ENCODE measurements at regions not wholly inside any gene's neighbourhood (a gene's known extent, or its start where the extent isn't known, plus 50 kb on each side); places are given as distances from the start of the nearest gene placed in this dataset.

DNA sequence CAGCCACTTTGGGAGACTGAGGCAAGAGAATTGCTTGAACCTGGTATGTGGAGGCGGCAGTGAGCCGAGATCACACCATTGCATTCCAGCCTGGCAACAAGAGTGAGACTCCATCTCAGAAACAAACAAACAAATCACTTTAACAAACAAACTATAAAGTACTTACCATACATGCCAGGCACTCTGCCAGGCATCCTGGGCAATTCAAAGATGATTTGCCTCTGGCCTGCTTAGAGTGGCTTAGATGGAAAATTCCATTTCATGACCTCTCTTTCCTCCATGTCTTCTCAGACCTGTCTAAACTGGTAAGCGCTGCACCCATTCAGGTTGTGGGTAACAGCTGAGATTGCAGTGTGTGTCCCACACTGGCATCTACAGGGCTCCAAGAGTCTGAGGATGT, 273.2 kb downstream of the BCL2 start:
- TF ChIP-seq GLIS3 (CRISPR knock-in tag; IDR thresholded peaks at IDR 0.05): no peak
- TF ChIP-seq ISL1 (CRISPR knock-in tag; IDR thresholded peaks at IDR 0.05): no peak
- no peak for TF ChIP-seq ESRRG (CRISPR knock-in tag; IDR thresholded peaks at IDR 0.05)
- TF ChIP-seq OSR1 (CRISPR knock-in tag; IDR thresholded peaks at IDR 0.05): no peak
- ATAC-seq: no peak

DNA sequence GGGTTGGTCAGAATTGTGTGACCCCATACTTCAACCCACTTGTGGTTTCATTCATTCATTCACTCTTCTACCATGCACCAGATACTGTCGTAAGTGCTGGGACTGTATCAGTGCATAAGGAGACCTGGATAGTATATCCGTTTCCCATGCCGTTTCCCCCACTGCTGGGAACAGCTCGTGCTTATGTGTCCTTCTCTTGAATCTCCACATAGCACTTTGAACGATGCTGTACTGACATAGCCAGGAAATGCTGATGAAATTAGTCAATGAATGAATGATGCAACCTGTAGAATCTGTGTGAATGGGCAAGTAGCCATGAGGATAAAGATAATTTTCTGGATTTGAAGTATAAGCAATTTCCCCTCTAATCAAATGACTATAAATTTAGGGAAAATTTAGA, 276.1 kb downstream of the BCL2 start:
- TF ChIP-seq ZNF70 (CRISPR knock-in tag; IDR thresholded peaks at IDR 0.05) (no peak), ZNF8 (CRISPR knock-in tag; IDR thresholded peaks at IDR 0.05) (no peak), ZFP30 (CRISPR knock-in tag; IDR thresholded peaks at IDR 0.05) (no peak), OSR1 (CRISPR knock-in tag; IDR thresholded peaks at IDR 0.05) (no peak), TOX (CRISPR knock-in tag; IDR thresholded peaks at IDR 0.05; ENCODE audit: borderline replicate concordance) (no peak), ESRRG (CRISPR knock-in tag; IDR thresholded peaks at IDR 0.05) (no peak), SNAI2 (CRISPR knock-in tag; IDR thresholded peaks at IDR 0.05) (no peak), RARB (CRISPR knock-in tag; IDR thresholded peaks at IDR 0.05) (no peak), ZNF565 (CRISPR knock-in tag; conservative IDR thresholded peaks at IDR 0.05; ENCODE audit: low read depth) (no peak), ZFP3 (CRISPR knock-in tag; IDR thresholded peaks at IDR 0.05) (no peak), ISL1 (CRISPR knock-in tag; IDR thresholded peaks at IDR 0.05) (no peak), GLIS3 (CRISPR knock-in tag; IDR thresholded peaks at IDR 0.05) (no peak), BACH2 (CRISPR knock-in tag; IDR thresholded peaks at IDR 0.05; ENCODE audit: borderline replicate concordance) (no peak), TCF4 (CRISPR knock-in tag; IDR thresholded peaks at IDR 0.05; ENCODE audit: borderline replicate concordance) (no peak)
- TF ChIP-seq, protein P1, sequence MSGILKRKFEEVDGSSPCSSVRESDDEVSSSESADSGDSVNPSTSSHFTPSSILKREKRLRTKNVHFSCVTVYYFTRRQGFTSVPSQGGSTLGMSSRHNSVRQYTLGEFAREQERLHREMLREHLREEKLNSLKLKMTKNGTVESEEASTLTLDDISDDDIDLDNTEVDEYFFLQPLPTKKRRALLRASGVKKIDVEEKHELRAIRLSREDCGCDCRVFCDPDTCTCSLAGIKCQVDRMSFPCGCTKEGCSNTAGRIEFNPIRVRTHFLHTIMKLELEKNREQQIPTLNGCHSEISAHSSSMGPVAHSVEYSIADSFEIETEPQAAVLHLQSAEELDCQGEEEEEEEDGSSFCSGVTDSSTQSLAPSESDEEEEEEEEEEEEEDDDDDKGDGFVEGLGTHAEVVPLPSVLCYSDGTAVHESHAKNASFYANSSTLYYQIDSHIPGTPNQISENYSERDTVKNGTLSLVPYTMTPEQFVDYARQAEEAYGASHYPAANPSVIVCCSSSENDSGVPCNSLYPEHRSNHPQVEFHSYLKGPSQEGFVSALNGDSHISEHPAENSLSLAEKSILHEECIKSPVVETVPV (CRISPR knock-in tag; IDR thresholded peaks at IDR 0.05): no peak
- TF ChIP-seq, protein P2, sequence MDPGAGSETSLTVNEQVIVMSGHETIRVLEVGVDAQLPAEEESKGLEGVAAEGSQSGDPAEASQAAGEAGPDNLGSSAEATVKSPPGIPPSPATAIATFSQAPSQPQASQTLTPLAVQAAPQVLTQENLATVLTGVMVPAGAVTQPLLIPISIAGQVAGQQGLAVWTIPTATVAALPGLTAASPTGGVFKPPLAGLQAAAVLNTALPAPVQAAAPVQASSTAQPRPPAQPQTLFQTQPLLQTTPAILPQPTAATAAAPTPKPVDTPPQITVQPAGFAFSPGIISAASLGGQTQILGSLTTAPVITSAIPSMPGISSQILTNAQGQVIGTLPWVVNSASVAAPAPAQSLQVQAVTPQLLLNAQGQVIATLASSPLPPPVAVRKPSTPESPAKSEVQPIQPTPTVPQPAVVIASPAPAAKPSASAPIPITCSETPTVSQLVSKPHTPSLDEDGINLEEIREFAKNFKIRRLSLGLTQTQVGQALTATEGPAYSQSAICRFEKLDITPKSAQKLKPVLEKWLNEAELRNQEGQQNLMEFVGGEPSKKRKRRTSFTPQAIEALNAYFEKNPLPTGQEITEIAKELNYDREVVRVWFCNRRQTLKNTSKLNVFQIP (CRISPR knock-in tag; IDR thresholded peaks at IDR 0.05; ENCODE audit: borderline replicate concordance, low read depth): no peak
- TF ChIP-seq, protein P3, sequence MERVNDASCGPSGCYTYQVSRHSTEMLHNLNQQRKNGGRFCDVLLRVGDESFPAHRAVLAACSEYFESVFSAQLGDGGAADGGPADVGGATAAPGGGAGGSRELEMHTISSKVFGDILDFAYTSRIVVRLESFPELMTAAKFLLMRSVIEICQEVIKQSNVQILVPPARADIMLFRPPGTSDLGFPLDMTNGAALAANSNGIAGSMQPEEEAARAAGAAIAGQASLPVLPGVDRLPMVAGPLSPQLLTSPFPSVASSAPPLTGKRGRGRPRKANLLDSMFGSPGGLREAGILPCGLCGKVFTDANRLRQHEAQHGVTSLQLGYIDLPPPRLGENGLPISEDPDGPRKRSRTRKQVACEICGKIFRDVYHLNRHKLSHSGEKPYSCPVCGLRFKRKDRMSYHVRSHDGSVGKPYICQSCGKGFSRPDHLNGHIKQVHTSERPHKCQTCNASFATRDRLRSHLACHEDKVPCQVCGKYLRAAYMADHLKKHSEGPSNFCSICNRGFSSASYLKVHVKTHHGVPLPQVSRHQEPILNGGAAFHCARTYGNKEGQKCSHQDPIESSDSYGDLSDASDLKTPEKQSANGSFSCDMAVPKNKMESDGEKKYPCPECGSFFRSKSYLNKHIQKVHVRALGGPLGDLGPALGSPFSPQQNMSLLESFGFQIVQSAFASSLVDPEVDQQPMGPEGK (CRISPR knock-in tag; IDR thresholded peaks at IDR 0.05; ENCODE audit: borderline replicate concordance): no peak
- TF ChIP-seq, protein P4, sequence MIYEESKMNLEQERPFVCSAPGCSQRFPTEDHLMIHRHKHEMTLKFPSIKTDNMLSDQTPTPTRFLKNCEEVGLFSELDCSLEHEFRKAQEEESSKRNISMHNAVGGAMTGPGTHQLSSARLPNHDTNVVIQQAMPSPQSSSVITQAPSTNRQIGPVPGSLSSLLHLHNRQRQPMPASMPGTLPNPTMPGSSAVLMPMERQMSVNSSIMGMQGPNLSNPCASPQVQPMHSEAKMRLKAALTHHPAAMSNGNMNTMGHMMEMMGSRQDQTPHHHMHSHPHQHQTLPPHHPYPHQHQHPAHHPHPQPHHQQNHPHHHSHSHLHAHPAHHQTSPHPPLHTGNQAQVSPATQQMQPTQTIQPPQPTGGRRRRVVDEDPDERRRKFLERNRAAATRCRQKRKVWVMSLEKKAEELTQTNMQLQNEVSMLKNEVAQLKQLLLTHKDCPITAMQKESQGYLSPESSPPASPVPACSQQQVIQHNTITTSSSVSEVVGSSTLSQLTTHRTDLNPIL (CRISPR knock-in tag; IDR thresholded peaks at IDR 0.05; ENCODE audit: low read depth): no peak
- TF ChIP-seq, protein P5, sequence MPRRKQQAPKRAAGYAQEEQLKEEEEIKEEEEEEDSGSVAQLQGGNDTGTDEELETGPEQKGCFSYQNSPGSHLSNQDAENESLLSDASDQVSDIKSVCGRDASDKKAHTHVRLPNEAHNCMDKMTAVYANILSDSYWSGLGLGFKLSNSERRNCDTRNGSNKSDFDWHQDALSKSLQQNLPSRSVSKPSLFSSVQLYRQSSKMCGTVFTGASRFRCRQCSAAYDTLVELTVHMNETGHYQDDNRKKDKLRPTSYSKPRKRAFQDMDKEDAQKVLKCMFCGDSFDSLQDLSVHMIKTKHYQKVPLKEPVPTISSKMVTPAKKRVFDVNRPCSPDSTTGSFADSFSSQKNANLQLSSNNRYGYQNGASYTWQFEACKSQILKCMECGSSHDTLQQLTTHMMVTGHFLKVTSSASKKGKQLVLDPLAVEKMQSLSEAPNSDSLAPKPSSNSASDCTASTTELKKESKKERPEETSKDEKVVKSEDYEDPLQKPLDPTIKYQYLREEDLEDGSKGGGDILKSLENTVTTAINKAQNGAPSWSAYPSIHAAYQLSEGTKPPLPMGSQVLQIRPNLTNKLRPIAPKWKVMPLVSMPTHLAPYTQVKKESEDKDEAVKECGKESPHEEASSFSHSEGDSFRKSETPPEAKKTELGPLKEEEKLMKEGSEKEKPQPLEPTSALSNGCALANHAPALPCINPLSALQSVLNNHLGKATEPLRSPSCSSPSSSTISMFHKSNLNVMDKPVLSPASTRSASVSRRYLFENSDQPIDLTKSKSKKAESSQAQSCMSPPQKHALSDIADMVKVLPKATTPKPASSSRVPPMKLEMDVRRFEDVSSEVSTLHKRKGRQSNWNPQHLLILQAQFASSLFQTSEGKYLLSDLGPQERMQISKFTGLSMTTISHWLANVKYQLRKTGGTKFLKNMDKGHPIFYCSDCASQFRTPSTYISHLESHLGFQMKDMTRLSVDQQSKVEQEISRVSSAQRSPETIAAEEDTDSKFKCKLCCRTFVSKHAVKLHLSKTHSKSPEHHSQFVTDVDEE (CRISPR knock-in tag; IDR thresholded peaks at IDR 0.05): no peak
- no peak for ATAC-seq

DNA sequence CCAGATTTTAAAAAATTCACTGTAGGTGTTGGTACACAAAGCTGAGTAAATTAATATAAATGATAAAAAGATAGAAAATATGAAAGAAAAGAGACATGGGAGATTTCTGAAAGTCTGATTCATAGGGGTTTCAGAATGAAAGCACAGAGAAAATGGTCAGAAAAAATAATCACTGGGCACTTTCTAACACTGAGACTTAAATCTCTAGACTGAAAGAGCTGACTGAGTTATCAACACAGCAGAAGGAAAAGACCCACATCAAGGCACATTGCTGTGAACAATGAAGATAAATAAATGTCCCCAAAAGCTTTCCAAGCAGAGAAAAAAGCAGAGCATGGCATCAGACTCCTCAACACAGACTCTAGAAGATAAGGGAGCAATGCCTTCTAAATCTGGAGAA, 277.2 kb downstream of the BCL2 start:
- no peak for ATAC-seq
- TF ChIP-seq ARNTL (CRISPR knock-in tag; IDR thresholded peaks at IDR 0.05; ENCODE audit: borderline replicate concordance, low read depth) (no peak), SNAI2 (CRISPR knock-in tag; IDR thresholded peaks at IDR 0.05) (no peak), GLIS3 (CRISPR knock-in tag; IDR thresholded peaks at IDR 0.05) (no peak), ISL1 (CRISPR knock-in tag; IDR thresholded peaks at IDR 0.05) (no peak), OSR1 (CRISPR knock-in tag; IDR thresholded peaks at IDR 0.05) (no peak)

All from SK-N-SH treated with all-trans-retinoic acid at 6 μM for 48 hours (cell line).